Stimulated activated CD4-positive, alpha-beta T cell treated with anti-CD3 and anti-CD28 coated beads, Interleukin-1b, Interleukin-23, amount 100 ng/mL, for 4 hours (primary cell): ENCODE measurements at regions not wholly inside any gene's neighbourhood (a gene's known extent, or its start where the extent isn't known, plus 50 kb on each side); places are given as distances from the start of the nearest gene placed in this dataset.
"Not testable (repeated sequence)": the region's sequence is repeated elsewhere in the genome, so short reads cannot be mapped to it uniquely, and the experiment has no call there.

ENCODE experiments used
- DNase-seq, 2 donors: peaks; one replicate each; pipeline ENCODE4 v3.0.0-alpha.2; 2020; ENCODE audit warnings: low read depth in 2 of 2

- DNase-seq: not testable (repeated sequence)
These were observed 189.9 kb downstream of the TTC6 start for GRCh38 chr14:37785298-37785697.

- DNase-seq: not testable (repeated sequence)
These were observed 190.7 kb downstream of the TTC6 start for GRCh38 chr14:37786114-37786625.

GRCh38 chr14:37787879-37788494, 192.6 kb downstream of the TTC6 start:
- no peak for DNase-seq

GRCh38 chr14:37791384-37792036, 196.1 kb downstream of the TTC6 start:
- DNase-seq: no peak

- no peak for DNase-seq
These were observed 196.7 kb downstream of the TTC6 start for GRCh38 chr14:37792124-37792523.

GRCh38 chr14:37796703-37797416, 201.4 kb downstream of the TTC6 start:
- DNase-seq: no peak

GRCh38 chr14:37797675-37798074, 202.2 kb downstream of the TTC6 start:
- no peak for DNase-seq

- no peak for DNase-seq
These were observed 212.3 kb downstream of the TTC6 start for GRCh38 chr14:37807722-37808121.

GRCh38 chr14:37810094-37810801, 214.8 kb downstream of the TTC6 start:
- DNase-seq: no peak

GRCh38 chr14:37813732-37814131, 218.3 kb downstream of the TTC6 start:
- DNase-seq: no peak

- no peak for DNase-seq
These were observed 220.7 kb downstream of the TTC6 start for GRCh38 chr14:37816135-37816534.

GRCh38 chr14:37816743-37817295, 221.4 kb downstream of the TTC6 start:
- DNase-seq: no peak

GRCh38 chr14:37819155-37820015, 224.0 kb downstream of the TTC6 start:
- DNase-seq: no peak

- not testable (repeated sequence) for DNase-seq
These were observed 225.4 kb downstream of the TTC6 start for GRCh38 chr14:37820810-37821209.

- DNase-seq: no peak
These were observed 229.7 kb downstream of the TTC6 start for GRCh38 chr14:37824939-37825712.

- no peak for DNase-seq
These were observed 231.4 kb downstream of the TTC6 start for GRCh38 chr14:37826869-37827268.

GRCh38 chr14:37830271-37830670, 234.8 kb downstream of the TTC6 start:
- DNase-seq: no peak

GRCh38 chr14:37834275-37834674, 238.8 kb downstream of the TTC6 start:
- DNase-seq: no peak

- DNase-seq: not testable (repeated sequence)
These were observed 243.3 kb downstream of the TTC6 start for GRCh38 chr14:37838778-37839177.

GRCh38 chr14:37841039-37841438, 245.6 kb downstream of the TTC6 start:
- not testable (repeated sequence) for DNase-seq
